HG03521 (cell line): ENCODE measurements at regions not wholly inside any gene's neighbourhood (a gene's known extent, or its start where the extent isn't known, plus 50 kb on each side); places are given as distances from the start of the nearest gene placed in this dataset.

Source experiments
- ATAC-seq: cut with Tn5 transposase; IDR thresholded peaks from one replicate; pipeline ENCODE4 v1.9.1; 2021; ENCODE audit warnings: mild to moderate bottlenecking, moderate library complexity; ENCODE audit not compliant: unreplicated experiment

DNA sequence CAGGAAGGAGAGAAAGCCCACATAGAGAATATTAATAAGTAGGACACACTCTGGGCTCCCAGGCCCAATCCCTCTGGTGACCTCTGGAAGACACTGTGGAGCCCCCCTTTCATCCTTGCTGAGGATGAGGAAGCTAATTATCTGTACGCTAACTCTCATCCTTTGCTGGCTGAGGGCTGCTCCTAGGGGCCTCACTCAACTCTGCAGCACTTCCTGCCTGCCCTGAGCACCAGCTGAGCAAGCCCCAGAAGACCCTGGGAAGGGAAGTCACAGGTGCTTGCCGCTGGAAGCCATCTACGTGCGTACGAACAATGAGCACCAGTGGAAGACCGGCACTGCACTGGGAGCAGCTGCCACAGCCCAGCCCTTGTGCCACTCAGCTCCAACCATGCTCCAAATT lies 145.8 kb upstream of the CDH5 start:
- ATAC-seq: no peak

DNA sequence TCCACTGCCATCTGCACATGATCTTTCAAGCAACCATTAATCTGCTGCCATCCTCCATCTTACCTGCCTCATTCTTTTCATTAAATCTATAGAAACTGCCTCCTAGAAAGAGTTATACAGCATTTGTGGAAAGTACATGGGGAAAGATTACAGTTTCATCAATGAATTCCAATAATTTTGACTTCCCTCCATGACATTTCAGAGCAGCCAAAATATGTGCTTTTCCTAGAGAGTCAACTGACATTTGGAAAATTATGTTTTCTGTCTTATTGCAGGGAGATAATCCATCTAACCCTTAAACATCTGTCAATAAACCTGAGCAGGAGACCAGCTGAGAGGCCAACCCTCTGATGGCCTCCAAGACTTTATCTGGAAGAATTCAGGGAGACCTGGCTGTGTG lies 147.0 kb upstream of the CDH5 start:
- no peak for ATAC-seq

DNA sequence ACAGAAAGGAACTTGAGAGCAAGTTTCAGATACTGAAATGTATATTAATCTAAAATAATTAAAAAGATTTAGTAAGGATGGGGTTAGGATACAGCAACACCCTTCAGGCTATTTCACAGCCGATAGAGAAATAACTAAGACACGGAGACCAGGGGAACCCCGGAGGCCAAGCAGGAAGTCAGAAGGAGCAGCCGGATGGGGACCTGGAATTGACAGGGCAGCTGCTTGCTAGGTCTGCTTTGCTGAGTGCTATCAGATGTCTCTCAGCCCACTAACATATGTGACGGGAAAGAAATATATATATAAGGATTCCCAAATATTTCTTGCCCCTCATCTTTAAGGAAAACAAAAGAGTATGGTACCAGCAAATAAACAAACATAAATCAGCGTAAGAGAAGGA lies 154.1 kb upstream of the CDH5 start:
- ATAC-seq: no peak

DNA sequence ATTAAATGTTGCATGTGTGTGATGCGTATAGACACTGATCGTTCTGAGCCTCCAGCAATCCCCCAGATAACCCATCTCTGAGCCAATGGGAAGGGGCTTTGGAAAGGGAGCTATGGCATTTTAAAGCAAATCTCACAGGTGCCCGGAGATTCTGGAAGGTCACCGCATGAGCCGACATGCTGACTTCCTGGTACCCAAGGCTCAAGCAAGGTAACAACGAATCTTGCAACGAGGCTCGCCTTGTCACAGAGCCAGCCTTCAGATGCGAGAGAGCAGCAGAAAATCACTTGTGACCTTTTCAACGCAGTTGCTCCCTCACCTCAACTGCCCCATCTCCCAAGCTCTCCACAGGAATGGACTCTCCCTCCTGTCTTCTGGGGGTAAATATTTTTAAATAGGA lies 154.8 kb upstream of the CDH5 start:
- ATAC-seq: no peak

DNA sequence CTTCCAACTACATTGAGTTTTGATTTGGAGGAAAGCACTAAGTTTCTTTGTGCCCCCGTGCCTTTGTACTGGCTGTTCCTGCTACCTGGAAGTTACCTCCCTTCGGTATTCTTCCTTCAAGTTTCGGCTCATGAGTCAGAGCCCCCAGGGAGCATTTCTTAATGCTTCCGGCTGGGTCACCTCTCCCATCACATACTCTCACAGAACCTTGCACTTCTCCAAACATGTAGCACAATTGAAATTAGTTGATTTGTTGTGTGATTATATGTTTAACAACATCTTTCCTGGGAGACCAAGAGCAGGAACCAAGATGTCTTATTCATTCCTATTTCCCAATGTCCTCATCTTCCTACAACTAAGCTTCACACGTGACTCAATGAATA lies 158.6 kb upstream of the CDH5 start:
- ATAC-seq: no peak

DNA sequence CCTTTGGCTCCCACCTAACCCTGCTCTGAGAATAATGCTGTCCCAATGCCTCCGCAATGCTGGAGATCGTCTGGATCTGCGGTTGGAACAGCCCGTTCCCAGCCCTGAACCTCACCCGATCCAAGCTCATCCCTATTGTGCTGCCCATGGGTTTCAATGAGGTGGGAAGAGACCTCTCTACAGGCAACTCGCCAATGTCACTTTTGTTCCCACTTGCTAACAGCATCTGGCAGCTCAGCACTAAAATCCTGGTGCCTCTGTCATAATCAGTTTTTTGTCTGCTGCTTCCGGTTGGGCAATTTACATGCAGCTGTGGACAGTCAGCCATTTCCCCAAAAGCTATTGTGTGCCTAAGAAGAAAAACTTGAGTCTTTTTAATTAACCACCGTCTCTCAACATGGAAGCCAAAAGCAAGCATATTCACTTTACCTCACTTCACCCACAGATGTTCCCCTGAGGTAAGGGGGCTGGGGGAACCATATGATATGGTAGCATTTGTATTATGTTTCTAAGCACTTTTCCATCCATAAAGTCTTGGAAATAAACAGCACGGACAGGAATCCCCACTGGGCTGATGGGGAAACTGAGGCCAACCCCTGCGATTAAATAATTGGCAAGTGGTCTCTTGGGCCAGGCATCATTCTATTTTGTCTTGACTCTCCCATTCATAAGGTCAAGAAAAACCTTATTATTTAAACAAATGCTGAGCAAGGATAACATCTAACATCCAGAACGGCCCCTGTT lies 159.2 kb upstream of the CDH5 start:
- no peak for ATAC-seq

DNA sequence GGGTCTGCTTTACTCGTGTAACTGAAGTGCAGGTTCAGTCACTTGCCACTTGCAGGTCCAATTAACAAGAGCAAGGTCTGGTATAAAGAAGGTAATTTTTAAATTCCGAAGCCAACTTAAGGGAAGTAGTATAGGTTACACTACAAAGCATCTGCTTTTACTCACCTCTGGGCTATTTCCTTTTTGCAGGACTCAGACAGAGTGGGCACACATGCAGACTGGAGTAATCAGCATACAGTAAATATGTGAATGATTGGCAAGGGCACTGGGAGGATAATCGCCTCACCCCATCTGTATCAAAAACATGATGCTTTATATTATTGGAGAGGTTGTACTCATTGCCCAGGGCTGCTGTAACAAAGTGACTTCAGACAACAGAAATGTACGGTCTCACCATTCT lies 160.1 kb upstream of the CDH5 start:
- no peak for ATAC-seq

DNA sequence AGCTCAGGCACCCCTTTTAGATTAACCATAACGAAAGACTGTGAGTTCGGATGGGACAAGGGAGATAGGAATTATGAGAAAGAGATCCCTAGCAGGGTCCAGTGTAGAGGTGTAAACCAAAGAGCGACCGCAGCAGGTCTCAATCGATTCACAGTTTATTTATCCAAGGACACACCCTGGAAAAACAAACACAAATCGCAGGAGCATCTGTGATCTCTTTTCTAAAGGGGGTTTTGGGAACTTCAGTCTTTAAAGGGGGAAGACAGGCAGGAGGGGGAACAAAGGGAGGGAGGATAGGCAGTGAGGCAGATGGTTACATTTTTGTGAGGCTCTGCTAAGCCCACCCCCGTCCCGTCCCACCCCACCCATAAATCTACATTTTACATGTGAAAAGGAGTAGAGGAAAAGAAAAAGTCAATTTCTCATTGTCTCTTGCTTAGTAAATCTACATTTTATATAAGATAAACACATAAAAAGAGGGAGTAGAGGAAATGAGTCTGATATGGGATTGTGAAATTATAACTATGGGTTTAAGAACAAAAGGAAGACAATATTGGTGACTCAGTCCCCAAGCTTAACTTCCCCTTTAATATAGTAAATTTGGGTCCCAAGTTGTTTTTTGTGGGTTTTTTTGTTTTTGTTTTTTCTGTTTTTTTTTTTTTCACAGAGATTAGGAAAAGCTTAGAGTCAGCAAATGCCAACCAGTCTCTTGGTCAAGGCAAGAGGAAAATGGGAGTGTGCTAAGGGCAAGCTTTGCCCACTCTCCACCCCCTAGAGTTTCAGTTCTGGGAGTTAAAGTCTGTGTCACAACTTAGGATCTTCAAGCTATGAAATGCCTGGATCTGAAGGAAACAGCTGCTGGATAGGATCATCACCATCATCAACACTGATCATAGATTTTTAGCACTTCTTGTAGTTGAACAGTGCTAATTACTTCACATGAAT lies 160.9 kb upstream of the CDH5 start:
- no peak for ATAC-seq

DNA sequence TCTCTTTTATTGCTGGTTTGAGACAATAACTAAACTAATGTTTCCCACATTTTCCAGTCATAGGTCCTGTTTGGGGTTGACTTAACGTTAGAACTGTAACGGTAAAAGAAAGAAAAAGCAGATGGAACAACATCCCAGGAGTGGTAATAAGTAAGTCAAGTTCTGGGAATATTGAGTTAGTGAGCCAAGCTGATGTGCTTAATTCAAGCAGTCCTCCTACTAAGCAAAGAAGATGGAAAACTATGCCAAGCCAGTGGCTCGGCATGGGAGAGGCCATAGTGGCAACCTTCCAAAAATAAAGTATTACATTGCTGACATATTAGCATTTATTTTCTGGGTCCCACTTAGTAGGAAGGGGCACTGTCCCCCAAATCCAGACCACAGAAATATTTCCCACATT lies 161.7 kb upstream of the CDH5 start:
- no peak for ATAC-seq

DNA sequence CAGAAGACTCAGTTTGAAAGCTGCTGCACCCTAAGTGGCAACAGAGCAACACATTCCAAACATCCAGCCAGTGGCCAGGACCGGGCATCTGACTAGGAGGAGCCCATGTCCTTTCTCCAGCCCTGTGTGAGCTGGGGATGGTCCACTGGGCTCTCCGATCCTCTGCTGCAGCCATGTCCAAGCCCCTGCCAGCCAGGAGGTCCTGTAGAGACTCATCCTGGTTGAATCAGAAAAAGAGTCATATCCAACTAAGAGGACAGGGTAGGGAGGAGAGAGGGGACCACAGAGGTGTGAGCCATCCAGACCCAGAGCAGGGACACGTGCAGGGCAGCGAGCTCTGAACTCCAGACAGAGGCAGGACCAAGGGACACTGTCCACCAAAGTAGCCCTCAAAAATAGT lies 163.0 kb upstream of the CDH5 start:
- no peak for ATAC-seq

DNA sequence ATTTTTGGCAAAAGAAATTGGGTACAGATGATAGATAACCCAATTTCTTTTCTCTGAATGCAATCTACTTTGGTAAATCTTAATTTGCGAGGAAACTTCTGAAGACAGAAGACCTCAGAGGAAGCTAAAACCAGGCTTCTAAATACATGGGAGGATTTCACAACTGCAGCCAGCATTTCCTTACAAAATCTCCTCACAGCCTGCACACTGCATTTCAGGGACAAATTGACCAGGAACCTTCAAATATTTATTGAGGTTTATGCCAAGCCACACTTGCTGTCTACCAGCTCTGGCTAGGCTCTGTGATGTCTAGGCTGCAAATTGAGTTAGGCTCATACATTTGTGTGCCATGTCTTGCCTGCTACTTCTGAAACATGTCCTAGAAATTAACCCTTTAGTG lies 167.3 kb upstream of the CDH5 start:
- no peak for ATAC-seq

DNA sequence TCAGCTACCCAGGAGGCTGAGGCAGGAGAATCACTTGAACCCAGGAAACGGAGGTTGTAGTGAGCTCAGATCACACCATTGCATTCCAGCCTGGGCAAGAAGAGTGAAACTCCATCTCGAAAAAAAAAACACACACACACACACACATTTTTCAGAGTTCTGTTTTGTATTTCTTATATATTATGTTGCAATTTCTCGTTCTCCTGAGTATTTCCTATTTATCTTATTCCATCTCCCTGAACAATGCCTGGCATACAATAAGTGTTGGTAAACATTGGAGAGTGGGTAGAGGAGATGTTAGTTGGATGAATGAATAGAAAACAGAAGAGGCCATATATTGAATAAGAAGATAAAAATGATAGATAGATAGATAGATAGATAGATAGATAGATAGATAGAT lies 167.8 kb upstream of the CDH5 start:
- ATAC-seq: no peak

DNA sequence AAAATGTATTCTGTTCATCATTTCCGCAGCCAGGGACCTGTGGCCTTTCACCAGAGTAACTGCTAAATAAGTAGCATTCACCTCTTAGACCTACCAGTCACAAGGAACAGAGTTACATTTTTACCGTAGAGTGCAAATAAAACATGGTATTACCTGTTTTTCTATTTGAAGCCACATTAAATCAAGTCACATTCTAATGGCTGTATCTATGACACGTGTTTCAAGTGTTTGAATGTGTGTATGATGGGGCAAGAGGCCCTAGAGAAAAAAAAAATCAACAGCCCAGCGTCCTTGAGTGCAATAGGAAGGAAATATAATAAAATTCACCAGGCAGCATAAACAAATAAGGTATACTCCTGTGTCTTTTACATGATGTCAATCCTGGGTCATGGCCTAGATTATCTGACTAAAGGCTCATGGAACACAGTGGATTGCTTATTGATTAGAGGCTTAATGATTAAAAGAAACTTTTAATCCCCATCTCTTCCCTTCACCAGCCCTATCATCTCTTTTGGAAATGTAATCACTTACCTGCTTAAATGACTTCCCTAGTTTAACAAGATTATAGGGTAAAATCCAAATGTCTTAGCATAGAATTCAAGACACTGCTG lies 168.7 kb upstream of the CDH5 start:
- ATAC-seq: no peak

DNA sequence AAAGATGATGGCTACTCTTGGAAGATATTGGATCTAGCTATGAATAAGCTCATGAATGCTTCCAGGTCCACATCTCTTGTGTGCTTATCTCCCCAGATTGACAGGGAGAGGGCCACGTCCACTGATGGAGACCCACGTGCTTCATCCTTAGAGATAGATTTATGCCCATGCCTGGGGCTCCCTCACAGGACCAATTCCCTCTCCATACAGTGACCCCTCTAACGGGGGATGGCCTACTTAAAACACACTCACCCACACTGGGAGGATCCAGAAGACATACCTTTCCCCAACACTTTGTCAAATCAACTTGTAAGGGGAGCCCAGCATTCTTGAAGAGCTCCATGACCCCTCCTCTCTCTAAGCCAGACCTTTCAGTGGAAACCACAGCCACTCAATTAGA lies 169.7 kb upstream of the CDH5 start:
- ATAC-seq: no peak

DNA sequence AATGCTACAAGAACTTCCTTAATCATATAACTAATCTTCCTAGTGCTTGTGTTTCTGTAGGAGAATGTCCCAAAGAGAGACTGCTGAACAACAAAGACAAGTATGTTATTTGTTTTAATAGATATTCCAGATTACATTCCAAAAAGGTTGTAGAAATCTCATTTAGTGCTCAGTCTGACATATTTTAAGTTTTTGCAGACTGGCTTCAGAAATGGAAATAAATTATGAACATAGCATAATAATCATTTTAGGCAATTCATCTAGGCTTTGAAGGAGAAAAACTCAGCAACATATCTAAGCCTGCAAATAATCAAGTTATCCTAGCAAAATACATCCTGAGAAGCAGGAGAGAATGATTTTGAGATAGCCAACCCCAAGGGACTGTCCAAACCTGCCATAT lies 171.6 kb upstream of the CDH5 start:
- no peak for ATAC-seq

DNA sequence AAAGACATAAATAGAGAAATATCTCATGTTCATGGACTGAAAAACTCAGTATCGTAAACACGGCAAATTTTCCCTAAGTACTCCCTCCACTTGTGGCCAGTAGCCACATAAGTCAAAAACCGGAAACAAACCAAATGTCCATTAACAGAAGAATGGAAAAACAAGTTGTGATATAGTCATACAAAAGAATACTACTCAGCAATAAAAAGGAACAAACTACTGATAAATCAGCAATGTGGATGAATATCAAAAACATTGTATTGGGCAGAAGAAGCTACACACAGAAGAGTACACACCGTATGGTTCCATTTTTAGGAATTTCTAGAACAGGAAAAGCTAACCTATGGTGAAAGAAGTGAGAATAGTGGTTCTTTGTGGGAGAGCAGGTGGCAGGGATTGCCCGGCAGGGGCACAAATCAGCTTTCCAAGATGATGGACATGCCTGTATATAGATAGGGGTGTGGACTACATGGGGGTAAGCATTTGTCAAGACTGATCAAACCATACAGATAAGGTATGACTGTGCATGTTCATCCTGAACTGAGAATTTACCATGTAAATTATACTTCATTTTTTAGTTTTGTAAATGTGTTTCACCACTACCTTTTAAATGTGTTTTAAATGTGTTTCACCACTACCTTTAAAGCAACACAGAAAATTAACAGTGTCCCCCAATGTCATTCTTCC lies 172.8 kb upstream of the CDH5 start:
- no peak for ATAC-seq

DNA sequence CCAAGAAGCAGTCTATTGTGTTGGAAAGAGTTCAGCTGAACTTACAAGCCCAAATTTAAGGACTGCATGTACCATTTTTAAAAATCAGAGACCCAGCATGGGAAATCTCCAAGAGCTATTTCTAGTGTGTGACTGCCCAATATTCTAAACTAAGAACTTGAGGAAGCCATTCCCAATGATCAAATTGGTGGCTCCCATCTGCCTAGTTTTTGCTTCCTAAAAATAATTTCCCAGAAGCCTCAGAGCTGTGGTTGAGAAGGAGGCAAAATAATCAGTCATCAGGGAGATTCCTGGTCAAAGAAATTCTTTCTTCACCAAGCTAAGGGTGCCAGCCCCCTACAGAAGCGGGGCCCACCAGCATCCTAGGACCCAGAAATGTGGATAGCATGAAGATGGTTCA lies 176.1 kb upstream of the CDH5 start:
- no peak for ATAC-seq

DNA sequence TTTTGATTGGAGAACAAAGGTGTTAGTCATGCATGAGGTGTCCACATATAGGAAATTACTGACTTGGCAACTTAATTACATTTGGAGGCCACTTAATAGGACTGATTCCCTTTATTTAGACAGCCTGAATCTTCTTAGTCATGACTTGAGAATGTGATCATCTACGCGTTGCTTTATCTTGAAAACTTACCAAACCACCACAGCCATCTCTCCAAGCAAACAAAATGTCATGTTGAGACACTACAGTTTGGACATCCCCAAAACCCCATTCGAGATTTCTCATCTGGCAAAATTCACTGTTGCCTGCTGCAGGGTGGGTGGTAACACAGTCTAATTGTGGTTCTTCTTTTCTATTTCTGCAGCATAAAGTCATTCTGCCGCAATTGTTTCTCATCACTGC lies 176.5 kb upstream of the CDH5 start:
- no peak for ATAC-seq

DNA sequence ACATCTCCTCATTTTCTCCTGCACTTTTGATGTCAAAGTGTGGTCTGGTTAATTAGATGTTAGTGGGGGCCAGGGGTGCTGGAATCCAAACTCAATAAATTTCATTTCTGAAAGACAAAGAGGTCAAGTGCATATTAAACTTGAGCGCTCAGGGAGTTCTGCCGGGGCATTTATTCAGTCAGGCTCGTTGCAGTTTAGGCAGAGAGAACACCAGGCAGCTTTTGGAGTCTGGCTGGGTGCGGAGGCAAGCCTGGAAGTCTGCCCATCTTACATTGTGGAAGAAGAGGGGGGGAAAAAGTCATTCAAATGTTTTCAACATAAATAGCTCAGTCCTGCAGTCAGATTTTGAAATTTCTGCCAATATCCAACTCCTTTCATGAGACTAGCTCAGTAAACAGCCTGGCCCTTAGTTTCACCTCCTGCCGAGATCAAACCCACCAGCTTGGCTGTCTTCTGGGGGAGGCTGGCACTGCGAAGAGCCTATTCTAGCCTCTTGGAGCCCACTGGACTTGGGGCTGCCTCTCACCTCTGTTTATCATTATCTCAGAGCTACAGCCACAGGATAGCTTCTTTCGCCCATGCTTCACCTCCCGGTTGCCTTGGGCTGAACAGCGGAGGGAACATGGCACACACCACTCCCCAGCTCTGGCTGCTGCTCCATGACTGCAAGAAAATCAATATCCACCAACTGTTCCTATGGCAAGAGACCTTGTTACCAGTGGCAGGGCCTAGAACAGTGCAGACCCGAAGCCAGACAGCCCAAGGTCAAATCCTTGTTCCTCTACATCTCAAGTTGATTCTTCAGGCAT lies 177.4 kb upstream of the CDH5 start:
- no peak for ATAC-seq

DNA sequence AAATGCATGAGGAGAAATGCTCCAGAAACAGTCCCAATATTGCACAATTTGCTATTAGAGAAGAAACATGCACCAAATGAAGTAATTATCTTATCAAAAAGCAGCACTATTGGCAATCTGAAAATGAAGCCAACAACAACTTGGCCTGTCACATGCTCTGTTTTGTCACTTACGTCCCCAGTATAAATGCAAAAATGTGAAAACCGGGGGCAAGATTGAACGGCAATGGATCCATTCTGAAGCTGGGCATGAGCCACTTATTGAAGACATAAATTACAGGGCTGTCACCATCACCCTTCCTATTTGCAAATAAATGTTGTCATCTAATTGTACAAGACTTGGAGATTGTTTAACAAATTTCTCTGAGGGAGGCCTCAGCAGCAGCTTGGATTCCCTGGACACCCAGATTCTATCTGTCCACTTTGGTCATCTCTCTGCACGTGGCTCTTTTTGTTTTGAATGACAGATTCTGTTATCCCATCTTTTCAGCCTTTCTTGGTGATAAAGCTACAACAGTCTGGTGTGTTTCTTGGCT lies 180.2 kb upstream of the CDH5 start:
- ATAC-seq: no peak
